ENCODE measurements at regions not wholly inside any gene's neighbourhood (a gene's known extent, or its start where the extent isn't known, plus 50 kb on each side); places are given as distances from the start of the nearest gene placed in this dataset.

DNA sequence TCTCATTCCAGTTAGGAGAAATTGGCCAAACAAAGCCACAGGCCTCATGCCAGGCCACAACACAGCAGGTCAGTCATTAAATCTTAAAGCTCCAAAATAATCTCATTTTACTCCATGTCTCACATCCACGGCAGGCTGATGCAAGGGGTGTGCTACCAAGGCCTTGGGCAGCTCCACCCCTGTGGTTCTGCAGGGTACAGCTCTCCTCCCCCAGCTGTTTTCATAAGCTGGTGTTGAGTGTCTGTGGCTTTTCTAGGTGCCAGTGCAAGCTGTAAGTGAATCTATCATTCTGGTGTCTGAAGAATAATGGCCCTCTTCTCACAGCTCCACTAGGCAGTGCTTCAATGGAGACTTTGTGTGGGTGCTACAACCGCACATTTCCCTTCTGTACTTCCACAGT, 949.2 kb downstream of the TECRL start:
- DNase-seq = no peak

DNA sequence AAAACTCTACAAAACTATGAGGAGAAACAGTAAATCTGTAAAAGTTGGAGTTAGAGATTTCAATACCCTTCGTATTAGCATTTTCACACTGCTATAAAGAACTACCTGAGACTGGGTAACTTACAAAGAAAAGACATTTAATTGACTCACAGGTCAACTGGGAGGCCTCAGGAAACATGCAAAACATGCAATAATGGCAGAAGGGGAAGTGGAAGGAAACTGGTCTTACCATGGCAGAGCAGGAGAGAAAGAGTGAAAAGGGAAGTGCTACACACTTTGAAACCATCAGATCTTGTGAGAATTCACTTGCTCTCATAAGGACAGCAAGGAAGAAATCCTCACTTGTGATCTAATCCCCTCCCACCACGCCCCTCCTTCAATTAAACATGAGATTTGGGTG, 949.9 kb downstream of the TECRL start:
- no peak for DNase-seq

DNA sequence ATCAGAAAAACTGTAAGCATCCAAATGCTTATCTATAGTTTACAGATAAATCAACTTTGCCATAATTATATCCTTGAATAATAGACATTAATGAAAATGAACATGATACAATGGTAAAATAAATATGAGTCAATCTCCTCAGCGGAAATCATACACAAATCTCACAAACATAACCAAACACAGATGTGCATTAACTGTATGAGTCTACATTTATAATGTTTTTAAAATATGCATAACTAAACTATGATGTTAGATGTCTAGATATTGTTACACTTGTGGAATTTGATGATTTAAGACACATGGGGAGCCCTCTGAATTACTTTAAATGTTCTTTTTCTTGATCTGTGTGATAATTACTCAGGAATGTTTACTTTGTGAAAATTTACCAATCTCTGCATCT, 951.2 kb downstream of the TECRL start:
- no peak for DNase-seq

DNA sequence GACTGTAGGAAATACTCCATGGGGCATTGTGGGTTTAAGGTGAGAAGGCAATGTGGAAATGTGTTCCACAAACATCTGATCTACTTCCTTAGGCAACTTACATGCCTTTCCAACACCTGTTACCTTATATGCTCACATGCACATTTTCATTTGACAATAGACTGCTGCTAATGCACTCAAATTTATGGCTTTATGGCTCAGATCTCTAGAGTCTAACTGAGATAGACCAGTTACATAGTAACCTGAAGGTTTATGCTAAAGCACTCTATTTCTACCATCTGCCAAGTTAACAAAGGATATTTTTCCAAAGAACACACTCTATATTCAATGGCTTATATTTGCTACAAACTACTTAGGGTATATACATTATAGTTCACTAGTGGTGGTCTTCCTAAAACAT, 969.0 kb downstream of the TECRL start:
- no peak for DNase-seq

DNA sequence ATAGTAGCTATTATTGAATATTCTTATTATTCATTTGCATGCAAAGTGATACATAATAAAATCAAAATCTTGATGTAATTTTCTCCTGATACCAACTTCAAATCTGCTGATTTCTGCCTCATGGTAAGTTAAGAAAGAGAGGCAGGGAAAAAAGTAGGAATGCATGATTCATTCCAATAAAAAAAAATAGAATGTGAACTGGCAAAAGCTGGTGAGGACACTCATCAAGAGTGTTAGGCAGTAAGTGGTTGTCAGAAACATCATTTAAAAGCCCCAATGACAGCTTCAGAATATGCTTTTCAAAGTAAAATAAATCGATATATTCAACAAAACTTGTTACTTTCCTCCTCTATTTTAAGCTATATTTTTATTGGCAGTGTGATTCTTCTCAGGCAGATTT, 979.1 kb downstream of the TECRL start:
- DNase-seq = no peak

DNA sequence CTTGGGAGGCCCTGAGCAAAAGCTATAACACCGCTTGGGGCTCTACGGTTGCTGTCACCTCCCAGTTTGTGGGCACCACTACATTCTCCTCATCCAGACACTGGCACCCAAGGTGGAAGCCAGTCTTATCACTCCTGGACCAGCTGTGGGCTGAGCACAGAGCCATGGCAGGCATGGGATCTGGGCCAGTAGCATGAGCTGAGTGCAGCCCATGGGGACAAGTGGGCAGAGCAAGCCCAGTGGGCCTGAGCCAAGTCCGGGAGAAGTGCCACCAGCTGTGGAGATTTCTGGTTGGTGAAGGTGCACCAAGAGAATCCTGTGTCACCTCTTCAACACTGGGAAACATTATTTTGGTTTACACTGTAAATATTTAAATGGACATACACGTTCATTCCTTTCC, 1013.0 kb downstream of the TECRL start:
- no peak for DNase-seq

DNA sequence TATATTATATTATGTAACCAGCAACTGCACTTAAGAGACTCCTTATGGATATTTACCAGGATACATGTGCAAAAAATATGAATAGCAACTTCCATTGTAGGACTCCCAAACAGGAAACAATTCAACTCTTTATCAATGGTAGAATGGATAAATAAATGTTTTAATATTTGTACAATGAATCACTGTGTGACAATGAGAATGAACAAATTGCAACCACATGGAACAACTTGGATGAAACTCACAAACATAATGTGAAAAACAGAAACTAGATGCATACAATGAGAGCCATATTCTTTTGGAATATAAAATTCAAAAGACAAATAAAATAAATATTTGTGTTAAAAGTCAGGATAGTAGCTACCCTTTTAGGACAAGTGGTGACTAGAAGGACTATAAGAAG, 1015.7 kb downstream of the TECRL start:
- DNase-seq = no peak

DNA sequence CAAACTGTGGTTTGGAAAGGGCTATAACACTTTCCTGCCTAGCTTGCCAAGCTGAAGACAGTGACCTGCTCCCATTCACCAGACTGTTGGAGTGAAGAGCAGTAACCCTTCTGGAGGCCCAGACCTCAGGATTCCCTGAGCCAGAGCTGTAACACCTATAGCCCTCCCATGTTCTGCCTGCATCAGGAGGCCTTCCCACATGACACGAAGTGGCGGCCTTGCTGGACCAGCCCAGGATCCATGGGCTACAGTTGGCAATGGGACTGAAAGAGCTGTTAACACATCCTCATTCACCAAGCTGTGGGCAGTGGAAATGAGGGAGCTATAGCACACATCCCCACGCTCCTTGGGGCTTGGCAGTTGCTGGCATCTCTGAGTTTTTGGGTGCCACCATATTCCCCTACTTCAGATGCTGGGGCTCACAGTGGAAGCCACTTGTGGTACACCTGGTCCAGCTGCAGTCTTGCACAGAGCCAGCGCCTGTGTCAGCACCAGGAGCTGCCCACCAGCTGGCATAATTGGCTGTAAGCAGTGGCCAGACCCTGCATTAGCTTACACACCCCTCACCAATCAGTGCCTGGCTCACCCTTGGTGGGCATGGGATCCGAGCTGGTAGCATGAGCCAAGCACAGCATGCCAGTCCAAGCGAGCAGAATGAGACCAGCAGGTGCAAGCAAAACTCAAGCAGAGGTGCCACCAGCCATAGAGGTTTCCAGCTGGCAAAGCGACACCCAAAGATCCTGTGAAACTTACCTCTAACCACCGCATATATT, 1029.3 kb downstream of the TECRL start:
- DNase-seq = no peak

DNA sequence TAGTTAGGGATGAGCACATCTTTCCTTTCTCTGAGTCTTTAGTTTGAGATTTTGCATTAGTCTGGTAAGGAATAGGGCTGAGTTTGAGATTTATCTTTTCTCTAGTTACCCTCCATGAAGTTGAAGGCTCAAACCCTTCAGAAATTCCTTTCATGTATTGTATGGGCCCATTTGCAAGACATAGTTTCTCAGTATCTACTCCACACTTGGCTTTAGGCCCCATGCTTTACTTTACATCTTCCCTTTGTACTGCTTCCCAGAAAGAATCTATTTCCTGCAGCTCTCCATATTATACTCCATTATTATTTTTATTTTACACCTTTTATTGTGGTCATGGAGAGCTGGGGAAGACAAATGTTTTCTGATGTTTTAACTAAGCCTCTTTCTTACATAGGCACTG, 1038.2 kb downstream of the TECRL start:
- DNase-seq = no peak

DNA sequence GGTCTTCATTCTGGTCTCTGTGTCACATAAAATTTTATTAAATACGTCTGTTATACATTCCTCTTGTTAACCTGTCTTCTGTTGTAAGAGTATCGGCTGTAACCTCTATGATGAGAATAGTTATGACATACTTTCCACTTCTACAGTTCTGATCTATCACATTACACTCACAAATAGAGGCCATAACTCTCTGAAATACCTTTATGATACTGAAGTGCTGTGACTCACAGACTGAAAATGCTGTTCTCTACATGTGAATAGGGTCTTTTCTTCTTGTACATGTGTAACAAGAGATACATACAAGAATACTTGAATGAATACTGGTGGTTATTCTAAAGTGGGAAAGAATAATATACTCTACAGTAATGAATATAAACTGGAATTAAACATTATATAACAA, 1047.6 kb downstream of the TECRL start:
- DNase-seq = no peak

DNA sequence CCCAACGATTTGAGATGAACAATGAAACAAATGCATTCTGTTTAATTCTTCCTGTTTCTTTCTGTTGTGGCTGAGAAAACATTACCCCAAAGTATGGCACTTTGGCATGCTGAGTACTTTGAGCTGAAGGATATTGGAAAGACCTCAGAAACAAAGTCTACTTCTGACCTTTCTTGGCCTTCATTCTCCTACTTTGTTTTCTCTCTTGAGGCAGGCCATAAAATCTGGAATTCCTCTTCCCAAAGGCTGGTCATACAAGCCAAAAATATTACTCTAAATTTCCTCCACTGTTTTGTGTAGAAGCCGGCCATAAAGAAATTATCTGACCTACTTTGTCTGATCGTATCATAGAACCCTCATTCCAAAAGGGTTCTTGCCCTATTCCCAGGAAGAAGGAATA, 1048.2 kb downstream of the TECRL start:
- no peak for DNase-seq

DNA sequence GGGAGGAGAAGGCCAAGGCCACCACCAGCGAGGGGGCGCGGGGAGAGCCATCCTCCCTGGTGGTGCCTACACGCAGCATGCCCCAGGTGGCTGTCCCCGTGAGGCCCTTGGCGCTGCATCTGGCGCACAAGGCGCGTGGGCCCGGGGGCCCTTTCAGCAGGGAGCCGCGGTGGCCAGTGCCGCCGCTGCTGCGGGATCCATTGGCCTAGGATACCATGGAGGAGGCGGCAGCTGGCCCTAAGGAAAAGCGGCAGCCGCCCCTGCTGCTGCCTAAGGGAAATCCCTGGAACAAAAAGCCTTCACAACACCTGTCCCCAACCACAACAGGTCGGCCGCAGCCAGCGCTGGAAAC, 1059.6 kb downstream of the TECRL start:
- no peak for DNase-seq

DNA sequence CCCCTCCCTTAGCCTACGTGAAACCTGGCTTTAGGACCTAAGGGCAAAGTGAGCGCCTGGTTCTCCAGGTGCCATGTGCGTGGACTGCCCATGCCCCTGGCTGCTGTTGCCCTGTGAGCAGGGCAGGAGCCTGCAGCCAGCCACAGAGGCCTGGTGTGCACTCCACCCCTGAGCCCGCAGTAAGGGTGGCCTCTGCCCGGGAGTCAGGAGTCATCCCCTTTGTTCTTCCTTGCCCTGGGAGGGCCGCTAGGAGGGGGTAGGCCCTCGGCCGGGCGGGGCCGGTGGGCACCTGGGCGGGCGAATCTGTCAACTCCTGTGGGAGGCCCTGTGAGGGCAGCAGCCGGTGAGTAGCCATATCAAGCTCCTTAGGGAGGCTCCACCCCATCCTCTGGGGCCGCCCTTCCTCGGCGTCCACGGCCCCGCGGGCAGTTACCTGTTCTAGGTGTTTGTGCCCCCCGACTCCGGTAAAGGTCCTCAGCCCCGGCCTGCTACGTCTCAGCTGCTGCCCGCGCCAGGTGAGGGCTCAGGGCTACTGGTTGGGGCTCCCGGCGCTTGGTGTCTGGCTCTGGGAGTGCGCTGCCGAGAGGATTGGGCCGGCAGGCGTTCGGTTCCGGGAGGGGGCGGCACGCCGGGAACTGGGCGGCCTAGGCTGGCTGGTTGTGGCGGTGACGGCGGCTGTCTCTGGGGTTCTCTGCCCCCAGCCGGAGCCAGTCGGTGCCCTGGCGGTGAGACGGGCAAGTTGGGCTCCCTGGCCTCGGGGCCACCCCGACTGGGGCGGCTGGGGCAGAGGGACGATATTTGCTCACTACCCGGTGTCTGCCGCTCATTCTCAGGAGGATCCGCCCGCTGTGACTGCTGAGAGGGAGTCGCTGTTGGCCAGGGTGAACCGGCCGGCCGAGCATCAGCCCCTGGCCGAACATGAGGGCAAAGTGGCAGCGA, 1060.2 kb downstream of the TECRL start:
- DNase-seq = no peak

DNA sequence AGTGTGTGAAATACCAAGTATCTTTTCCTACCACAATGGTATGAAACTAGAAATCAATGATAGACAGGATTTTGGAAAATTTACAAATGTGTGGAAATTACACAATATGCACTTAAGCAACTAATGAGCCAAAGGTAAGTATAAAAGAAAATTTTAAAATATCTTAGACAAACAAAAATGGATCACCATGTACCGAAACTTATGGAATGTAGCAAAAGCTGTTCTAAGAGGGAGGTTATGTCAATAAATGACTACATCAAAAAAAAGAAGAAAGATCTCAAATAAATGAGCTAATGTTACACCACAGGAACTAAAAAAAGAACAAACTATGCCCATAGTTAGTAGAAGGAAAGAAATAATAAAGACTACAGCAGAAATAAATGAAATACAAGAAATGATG, 1084.1 kb downstream of the TECRL start:
- no peak for DNase-seq

DNA sequence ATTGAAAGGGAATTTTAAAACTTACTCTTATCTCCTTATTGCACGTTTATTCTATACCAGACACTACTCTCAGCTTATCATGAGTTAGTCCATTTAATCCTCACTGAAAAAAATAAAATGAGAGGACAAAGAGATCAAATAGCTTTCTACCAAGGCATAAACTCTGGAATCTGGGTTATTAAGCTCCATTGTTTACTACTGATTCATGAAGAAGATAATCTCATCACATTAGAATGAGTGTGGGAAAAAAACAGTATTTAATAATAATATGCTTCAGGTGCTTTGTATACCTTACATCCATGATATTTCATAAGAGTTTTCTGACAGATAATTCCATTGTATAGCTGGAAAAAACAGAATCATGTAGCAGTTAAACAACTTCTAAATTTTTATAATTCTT, 1092.6 kb downstream of the TECRL start:
- DNase-seq = no peak

DNA sequence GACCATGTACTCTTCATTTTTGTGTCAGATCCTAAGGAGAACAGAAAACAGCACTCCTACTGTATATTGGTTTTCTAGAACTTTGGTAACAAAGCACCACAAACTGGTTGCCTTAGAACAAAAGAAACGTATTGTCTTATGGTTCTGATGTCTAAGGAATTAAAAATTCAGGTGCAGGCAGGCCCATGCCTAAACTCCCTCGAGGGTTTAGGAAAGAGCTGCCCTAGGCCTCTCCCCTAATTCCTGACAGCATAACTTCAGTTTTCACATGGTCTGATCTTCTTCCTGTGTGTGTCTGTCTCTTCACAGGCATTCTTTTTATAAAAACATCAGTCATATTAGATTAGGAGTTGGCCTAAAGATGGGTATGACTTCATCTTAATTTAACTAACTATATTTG, 1093.6 kb downstream of the TECRL start:
- DNase-seq = no peak

DNA sequence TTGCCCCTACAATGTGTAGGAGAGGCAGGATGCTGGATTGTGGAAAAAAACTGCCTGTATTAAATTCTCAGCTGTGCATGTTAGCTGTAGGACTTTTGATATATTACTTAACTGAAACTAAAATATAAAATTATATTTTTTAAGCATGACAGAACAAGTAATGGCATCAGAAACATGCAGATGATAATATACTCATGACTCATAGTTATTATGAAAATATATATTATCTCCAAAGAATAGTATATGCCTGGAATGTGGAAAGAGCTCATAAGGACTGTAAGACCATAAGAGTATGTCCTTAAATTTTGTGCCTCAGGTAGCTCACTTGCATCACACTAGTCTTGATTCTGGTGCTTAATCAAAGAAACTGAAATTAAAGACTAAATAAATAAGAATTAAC, 1100.6 kb downstream of the TECRL start:
- DNase-seq = no peak

DNA sequence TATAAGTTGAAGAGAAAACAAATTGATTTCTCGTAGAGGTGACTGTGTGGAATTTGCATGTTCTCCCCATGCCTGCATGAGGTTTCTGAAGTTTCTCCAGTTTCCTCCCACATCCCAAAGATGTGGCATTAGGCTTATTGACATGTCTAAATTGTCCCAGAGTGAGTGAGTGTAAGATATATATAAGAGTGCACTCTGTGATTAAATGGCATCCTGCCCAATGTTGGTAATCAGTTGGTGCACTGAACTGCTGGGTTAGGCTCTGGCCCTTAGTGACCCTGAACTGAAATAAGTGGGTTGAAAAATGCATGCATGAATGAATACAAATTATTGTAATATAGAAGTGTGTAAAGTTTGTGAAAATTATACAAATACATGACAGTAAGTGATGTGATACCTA, 1106.5 kb downstream of the TECRL start:
- no peak for DNase-seq

DNA sequence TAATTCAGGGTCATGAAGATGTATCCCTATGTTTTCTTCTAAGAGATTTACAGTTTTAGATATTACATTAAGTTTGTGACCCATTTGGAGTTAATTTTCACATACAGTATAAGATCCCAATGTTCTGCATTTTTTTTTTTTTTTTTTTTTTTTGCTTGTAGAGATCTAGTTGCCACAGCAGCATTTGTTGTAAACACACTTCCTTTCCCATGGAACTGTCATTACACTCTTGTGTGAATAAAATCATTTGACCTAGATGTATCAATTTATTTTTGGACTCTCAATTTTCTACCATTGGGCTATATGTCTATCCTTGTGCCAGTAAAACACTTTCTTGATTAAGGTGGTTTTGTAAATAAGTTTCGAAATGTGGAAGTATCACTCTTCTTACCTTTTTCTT, 1107.2 kb downstream of the TECRL start:
- DNase-seq = no peak

DNA sequence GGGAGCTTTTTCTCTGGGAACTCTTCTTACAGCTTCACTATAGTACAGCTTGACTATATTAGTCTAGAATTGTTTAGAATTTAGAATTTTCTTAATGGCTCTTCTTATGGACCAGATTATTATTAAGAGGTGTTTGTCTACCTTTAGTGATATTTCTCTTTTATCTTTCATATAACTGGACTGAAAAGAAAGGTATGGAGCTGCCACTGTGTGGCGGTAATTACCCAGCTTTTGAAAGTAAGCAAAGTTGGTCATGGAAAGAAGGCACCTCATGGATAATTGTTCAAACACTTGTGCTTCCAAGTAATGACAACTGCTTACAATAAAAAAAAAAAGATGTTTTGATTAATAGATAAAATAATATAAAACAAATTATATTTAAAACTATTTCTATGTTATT, 1112.5 kb downstream of the TECRL start:
- no peak for DNase-seq

DNA sequence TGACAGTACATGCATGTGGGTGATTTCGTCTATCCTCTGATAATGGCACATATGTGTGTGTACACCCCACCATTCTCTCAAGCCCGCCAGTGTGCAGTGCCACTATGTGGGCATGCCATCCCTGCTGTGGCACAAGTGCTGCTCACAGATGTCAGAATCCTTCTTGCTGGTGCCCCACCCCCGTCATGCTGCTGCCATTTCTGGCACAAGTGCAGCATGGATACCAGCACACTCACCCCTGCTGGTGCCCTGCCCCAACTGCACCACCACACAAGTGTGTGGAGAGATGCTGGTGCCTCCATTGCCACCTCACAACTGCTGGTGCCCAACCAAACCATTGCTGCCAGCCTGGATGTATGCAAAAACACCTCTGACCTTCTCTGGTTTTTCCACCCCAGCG, 1133.8 kb downstream of the TECRL start:
- DNase-seq = no peak

DNA sequence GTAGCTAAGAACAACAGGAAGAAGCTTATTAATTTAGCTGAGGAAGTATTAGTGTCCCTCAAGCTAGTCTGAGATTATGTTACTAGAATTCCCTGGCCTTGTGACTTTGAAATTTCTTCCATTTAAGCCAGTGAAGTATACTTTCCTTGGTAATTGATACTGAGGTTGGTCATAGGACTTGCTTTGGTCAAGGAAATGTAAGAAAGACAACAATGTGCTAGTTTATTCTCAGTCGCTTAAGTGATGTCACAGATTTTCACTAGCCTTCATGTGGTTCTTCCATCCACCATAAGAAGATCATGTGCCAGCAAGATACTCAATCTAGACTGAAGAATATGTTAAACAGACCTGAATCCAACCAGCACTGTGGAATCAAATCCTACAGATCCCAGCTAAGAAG, 1140.1 kb downstream of the TECRL start:
- no peak for DNase-seq

DNA sequence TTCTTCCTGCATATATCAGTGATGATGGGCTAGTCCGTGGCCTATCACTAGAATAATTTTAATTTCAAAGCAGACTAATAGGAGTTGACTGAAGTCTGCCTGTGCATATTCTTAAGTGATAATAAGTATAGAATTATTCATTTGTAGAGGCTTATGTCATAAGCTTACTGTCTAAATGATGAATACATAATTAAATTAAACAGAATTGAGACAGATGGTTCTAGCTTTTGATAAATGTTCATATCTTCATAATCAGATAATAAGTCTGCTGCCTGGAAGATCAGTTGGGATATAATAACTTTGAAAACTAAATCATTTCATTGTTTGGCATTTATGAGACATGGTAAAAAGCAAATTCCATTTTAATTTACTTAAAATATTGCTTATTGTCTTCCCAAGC, 1175.6 kb downstream of the TECRL start:
- DNase-seq = no peak

DNA sequence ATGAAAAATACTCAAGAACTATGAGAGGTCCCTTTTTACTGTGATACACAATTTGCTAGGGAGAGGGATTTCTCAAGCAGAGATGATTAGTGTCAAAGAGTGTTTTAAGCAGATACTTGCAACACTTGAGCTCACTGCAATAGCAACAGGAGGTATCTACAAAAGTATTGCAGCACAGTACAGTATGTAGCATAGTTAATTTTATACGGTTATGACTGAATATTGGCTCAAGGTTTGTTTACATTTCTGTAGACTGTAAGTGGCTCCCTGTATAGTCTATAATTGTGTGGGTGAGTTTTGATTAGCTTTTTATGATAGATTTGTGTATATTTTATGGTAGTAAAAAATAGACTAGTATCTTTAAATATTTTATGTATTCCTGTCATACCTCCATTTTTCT, 1177.2 kb downstream of the TECRL start:
- no peak for DNase-seq

DNA sequence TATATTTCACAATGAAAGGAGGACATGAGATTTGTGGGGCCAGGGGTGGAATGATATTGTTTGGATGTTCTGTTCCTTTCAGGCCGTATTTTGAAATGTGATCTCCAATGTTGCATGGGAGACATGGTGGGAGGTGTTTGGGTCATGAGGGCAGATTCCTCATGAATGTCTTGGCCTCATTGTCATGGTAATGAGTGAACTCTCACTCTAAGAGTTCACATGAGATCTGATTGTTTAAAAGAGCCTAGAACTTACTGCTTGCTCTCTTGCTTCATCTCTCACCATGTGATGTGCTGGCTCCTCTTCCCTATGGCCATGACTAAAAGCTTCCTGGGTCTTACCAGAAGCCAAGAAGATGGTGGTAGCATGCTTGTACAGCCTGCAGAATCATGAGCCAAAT, 1183.0 kb downstream of the TECRL start:
- no peak for DNase-seq
